Thyroid gland (tissue), 4 donors: ENCODE measurements at regions not wholly inside any gene's neighbourhood (a gene's known extent, or its start where the extent isn't known, plus 50 kb on each side); places are given as distances from the start of the nearest gene placed in this dataset.

Experiments used
- POLR2A ChIP-seq, 2 donors: fragments of 450-650 bp; IDR thresholded peaks; one replicate each; pipeline ENCODE4 v1.6.1; 2017; ENCODE audit warnings: antibody characterized with exemption in 2 of 2, mild to moderate bottlenecking in 2 of 2, moderate library complexity in 1 of 2
- TF ChIP-seq, protein P1 (sequence below), 6 experiments: fragments of 200-600 bp in 3 of 6; fragments of 450-650 bp in 3 of 6; sonication (generic) in 3 of 6; IDR thresholded peaks; one replicate each; pipeline ENCODE4 v1.5.1; 2016 to 2019; ENCODE audit warnings: antibody characterized with exemption in 6 of 6, mild to moderate bottlenecking in 2 of 6, inconsistent platforms in 1 of 6, moderate library complexity in 1 of 6

DNA sequence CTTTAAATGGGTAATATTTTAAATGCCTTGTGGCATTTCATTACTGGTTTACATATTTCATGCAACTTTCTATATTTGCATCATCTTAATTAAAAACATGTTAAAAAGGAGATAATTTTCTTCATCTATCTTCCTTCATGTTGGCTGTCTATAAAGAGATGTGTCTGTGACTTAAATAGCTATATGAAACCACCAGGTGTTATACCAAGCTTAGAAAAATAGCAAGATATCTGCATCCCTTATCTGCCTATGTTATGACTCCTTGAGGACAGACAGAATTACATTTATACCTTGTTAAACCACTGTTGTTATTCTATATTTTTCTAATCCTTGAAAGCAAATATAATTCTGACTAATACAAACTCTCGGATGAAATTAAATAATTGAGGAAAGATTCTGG is 763.8 kb upstream of the GALNTL6 start:
- TF ChIP-seq, protein P1, sequence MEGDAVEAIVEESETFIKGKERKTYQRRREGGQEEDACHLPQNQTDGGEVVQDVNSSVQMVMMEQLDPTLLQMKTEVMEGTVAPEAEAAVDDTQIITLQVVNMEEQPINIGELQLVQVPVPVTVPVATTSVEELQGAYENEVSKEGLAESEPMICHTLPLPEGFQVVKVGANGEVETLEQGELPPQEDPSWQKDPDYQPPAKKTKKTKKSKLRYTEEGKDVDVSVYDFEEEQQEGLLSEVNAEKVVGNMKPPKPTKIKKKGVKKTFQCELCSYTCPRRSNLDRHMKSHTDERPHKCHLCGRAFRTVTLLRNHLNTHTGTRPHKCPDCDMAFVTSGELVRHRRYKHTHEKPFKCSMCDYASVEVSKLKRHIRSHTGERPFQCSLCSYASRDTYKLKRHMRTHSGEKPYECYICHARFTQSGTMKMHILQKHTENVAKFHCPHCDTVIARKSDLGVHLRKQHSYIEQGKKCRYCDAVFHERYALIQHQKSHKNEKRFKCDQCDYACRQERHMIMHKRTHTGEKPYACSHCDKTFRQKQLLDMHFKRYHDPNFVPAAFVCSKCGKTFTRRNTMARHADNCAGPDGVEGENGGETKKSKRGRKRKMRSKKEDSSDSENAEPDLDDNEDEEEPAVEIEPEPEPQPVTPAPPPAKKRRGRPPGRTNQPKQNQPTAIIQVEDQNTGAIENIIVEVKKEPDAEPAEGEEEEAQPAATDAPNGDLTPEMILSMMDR (IDR thresholded peaks at IDR 0.05), result no peak
- TF ChIP-seq POLR2A (IDR thresholded peaks at IDR 0.05), result no peak
